ENCODE measurements at regions not wholly inside any gene's neighbourhood (a gene's known extent, or its start where the extent isn't known, plus 50 kb on each side); places are given as distances from the start of the nearest gene placed in this dataset.

- TF ChIP-seq CTCF (IDR thresholded peaks at IDR 0.05; ENCODE audit: poor library complexity), result no peak
- TF ChIP-seq EZH2phosphoT487 (IDR thresholded peaks at IDR 0.05; ENCODE audit: low read depth, severe bottlenecking, unreplicated experiment), result no peak
These were observed 205.7 kb downstream of the CHIC2 start for GRCh38 chr4:53858744-53859143.

All from hepatocyte (in vitro differentiated cells).